ENCODE measurements at regions not wholly inside any gene's neighbourhood (a gene's known extent, or its start where the extent isn't known, plus 50 kb on each side); places are given as distances from the start of the nearest gene placed in this dataset.

DNA sequence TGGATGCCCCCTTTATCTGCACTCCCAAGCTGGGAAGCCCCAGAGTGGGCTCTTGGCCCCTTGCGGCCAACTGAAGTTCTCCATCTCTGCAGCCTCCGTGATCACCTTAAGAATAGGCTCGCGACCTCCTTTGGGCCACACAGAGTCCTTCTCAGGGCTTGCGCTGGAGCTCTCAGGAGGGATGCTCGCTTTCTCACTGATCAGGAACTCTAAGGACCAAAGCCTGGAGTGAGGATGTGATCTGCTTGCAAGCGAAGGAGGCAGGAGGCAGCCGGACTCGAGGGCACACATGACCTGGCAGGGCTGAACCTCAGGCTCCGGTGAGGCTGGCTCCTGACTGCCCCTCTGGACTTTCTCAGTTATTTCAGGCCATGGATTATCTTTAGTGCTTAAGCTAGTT, 192.1 kb upstream of the MKI67 start:
- TF ChIP-seq, protein P1, sequence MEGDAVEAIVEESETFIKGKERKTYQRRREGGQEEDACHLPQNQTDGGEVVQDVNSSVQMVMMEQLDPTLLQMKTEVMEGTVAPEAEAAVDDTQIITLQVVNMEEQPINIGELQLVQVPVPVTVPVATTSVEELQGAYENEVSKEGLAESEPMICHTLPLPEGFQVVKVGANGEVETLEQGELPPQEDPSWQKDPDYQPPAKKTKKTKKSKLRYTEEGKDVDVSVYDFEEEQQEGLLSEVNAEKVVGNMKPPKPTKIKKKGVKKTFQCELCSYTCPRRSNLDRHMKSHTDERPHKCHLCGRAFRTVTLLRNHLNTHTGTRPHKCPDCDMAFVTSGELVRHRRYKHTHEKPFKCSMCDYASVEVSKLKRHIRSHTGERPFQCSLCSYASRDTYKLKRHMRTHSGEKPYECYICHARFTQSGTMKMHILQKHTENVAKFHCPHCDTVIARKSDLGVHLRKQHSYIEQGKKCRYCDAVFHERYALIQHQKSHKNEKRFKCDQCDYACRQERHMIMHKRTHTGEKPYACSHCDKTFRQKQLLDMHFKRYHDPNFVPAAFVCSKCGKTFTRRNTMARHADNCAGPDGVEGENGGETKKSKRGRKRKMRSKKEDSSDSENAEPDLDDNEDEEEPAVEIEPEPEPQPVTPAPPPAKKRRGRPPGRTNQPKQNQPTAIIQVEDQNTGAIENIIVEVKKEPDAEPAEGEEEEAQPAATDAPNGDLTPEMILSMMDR (IDR thresholded peaks at IDR 0.05), result no peak
- TF ChIP-seq POLR2A (IDR thresholded peaks at IDR 0.05), result no peak

All from lower leg skin (tissue), 3 donors.